HTR-8/SVneo (cell line): ENCODE measurements at regions not wholly inside any gene's neighbourhood (a gene's known extent, or its start where the extent isn't known, plus 50 kb on each side); places are given as distances from the start of the nearest gene placed in this dataset.
A peak's percentile ranks its signal among the peaks of the same experiment; 100 is the strongest.

Source experiments
- DNase-seq: peaks from one replicate; pipeline ENCODE4 v3.0.0; 2011; ENCODE audit warnings: low spot score, mixed read lengths; ENCODE audit not compliant: insufficient read length
- FAIRE-seq: peaks from 2 replicates; lab custom pipeline; 2011; peaks lifted over from hg19 to GRCh38; lab: Jason Lieb, UNC

- DNase-seq (no peak), FAIRE-seq (peak; percentile 63)
These were observed 96.7 kb downstream of the RFLNA start for GRCh38 chr12:124391340-124392261.

GRCh38 chr12:124390442-124391097 is 95.7 kb downstream of the RFLNA start:
- DNase-seq (peak; percentile 73), FAIRE-seq (no peak)

- no peak for DNase-seq
- FAIRE-seq: no peak
These were observed 95.0 kb downstream of the RFLNA start for GRCh38 chr12:124389725-124390441.

DNA sequence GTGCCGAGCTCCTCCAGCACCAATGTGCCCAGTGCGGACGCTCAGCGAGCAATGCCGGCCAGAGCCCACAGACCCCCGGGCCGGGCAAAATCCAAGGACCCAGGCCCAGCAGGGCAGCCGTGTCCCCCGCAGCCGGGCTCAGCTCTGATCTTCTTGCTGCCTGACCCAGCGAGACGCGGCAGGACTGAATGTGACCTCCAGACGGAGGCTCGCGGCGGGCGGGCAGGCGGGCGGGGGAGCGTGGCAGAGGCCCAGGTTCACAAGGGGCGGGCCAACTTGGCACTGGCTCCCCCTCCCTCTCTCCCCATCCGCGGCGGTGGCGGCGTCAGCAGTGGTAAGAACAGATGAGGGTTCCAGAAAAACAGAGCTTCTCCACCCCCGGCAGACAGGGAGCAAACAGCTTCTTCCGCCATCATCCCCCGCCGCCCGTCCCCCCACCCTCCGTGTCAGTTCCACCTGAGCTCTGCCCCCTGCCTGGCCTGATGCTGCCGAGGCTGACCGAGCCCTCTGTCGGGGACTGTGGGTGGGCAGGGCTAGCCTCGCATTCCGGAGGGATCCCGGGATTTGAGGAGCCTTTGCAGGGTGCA is 94.3 kb downstream of the RFLNA start:
- peak; percentile 73 for FAIRE-seq
- no peak for DNase-seq

GRCh38 chr12:124388679-124389137 is 93.8 kb downstream of the RFLNA start:
- DNase-seq (no peak), FAIRE-seq (peak; percentile 31)

- FAIRE-seq: no peak
- no peak for DNase-seq
These were observed 93.3 kb downstream of the RFLNA start for GRCh38 chr12:124388038-124388671.

DNA sequence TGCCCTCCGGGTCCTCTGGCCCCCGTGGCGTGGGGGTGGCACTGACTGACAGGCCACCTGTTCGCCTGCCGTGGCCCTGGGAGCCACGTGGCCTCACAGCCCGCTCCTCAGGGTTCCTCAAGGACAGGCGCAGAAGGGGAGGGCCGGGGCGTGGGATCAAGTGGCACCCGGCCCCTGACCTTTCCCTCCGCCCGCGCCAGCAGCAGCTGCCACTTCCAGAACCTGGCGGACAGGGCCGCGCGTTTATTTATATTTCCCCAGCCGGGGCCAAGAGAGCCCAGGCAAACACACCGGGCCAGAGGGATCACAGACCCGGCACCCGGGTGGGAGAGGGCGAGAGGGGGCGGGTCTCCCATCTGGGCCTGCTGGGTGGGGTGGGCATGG is 92.6 kb downstream of the RFLNA start:
- no peak for DNase-seq
- peak; percentile 76 for FAIRE-seq

GRCh38 chr12:124386661-124387527 is 92.0 kb downstream of the RFLNA start:
- no peak for DNase-seq
- no peak for FAIRE-seq

DNA sequence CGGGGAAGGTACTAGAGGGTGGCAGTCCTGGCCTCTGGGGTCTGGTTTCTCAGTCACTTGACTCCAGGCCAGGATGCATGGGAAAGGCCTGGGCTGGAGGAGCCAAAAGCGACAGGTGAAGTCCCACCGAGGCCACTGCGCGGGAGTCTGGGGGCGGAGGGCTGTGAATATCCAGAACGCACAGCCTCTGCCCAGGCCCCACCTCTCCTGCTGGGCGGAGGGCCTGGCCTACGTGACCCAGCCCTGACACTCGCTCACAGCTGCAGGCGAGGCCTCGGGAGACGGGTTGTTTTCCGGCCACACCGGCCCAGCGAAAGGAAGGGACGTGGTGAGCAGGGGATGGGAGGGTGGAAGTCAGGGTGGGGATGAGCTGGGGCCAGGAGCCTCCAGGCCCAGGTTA is 91.2 kb downstream of the RFLNA start:
- no peak for DNase-seq
- FAIRE-seq: peak; percentile 81

DNA sequence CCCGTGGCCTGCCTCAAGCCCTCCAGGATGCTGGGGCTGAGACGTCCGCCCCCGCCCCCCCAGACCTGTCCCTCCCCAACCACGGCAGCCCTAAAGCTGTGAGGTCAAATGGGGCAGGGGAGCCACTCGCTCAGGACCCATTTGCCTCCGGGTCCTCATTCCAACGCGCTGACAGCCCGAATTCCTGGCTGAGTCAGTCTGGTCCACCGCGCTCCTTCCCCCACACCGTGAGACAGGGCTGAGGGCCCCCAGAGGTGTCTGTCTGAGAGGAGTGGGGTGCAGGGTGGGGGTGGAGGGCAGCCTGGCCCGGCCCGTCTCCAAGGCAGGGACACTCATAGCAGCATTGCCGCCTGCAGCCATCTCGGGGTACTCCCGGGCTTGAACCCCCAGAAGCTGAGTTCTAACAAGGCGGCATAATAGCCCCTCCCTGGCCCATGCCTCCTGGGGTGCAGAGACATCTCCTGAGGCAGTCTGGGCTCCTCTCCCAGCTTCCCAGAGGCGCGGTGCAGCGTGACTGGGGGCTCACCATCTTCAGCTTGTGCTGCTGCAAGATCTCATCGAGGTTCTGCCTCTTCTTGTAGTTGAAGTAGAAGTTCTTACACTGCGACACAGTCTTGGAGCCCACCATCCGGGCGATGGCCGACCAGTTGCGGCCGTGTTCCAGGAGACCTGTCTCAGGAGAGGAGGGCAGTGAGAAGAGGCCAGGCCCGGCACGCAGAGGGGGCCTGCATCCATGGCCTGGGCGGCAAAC is 90.5 kb downstream of the RFLNA start:
- FAIRE-seq (peak; percentile 91), DNase-seq (peak; percentile 87)

DNA sequence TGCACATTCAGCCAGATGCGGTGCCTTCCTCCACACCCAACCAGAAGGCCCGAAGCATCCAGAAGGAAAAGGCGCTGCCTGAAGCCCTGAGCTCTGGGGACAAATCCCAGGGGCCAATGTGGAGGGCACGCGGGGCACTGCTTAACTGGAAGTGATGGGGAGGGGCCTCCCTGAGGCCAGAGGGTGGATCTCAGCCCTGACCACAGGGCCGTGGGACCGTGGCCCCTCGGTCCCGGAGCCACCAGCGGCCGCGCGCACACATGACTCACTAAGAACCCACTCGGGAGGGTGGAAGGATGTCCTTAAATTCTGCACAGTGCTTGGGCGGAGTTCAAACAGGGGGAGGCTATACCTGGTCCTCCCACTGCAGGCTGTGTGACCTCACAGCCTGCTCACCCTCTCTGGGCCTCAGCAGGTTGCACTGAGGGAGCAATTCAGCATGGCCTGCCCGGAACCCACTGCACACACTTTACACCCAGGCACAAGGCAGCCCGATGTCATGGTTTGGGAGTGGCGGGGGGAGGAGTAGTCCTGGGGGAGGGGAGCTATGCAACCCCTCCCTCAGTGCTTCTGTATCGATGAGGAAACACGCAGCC is 89.5 kb downstream of the RFLNA start:
- FAIRE-seq (no peak), DNase-seq (no peak)

DNA sequence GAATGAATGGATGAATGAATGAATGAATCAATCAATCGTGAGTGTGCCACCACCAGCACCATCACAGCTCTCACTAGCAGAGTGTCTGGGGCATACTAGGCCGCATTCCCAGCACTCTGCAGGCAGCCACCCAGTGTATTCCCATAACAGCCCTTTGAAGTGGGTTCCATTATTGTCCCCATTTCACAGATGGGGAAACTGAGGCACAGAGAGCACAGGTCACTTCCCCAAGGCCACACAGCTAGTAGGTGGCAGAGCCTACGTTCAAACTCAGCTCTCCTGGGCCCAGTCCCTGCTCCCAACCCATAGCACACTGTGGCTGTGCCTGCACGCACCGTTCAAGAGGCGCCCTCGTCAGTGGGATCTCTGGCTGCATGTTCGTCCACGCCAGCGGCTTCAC is 88.1 kb downstream of the RFLNA start:
- no peak for DNase-seq
- no peak for FAIRE-seq

DNA sequence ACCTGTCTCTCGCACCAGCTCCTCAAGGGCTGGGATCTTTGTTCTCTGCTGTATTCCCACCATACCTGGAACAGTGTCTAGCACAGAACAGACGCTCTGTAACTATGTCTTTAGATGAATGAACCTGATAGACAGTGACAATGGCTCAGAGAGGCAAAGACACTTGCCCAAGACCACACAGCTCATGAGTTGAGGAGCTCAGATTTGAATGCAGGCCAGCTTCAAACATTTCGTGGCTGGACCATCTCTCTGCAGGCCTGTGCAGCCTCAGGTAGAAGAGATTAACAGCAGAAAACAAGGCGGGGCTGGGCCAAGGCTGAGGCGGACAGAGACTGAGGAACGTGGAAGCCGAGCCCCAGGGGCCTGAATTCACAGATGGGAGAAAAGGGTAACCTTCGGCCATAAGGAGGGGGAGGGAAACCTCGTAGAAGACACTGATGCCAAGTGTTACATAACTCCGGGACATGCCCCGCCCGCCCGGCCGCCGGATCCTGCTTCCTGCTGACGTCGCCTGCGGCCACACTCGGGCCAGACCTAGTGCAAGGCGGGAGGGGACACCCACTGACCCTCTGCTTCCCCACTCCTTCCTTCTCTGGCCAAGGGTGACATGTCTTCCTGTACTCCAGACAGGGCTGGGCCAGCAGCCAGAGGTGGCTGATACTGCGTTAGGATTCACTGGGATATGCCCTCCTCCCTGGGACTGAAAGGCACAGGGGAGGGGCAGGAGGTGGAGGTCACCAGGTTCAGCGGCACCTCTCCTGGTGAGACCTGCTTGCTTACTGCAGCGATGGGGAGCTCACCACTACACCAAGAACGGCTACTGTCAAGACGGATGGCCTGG is 86.8 kb downstream of the RFLNA start:
- DNase-seq (peak; percentile 85), FAIRE-seq (peak; percentile 93)

- peak; percentile 65 for FAIRE-seq
- DNase-seq: no peak
These were observed 86.0 kb downstream of the RFLNA start for GRCh38 chr12:124380796-124381455.

- peak; percentile 58 for FAIRE-seq
These were observed 85.3 kb downstream of the RFLNA start for GRCh38 chr12:124379938-124380754.

More at GRCh38 chr12:124379938-124380754, 85.3 kb downstream of the RFLNA start:
- DNase-seq: peak; percentile 85
